Stimulated activated naive CD8-positive, alpha-beta T cell treated with anti-CD3 and anti-CD28 coated beads, Interleukin-15, amount 100 ng/mL, for 72 hours (primary cell): ENCODE measurements at regions not wholly inside any gene's neighbourhood (a gene's known extent, or its start where the extent isn't known, plus 50 kb on each side); places are given as distances from the start of the nearest gene placed in this dataset.
"Not testable (repeated sequence)": the region's sequence is repeated elsewhere in the genome, so short reads cannot be mapped to it uniquely, and the experiment has no call there.

Source experiments
- ATAC-seq: fragments of 150-1000 bp; cut with Tn5 transposase; 2 replicates; pipeline ENCODE4 v1.10.0; 2021; ENCODE audit warnings: mild to moderate bottlenecking, moderate library complexity
- DNase-seq, 2 donors: peaks; one replicate each; pipeline ENCODE4 v3.0.0; 2021 to 2022
- H3K27ac Mint-ChIP-seq, 2 donors: one replicate each; pipeline ENCODE4 v1.8.0; 2022; ENCODE audit warnings: mild to moderate bottlenecking in 2 of 2, mixed read lengths in 2 of 2, moderate library complexity in 2 of 2
- H3K27me3 Mint-ChIP-seq: one replicate; pipeline ENCODE4 v1.8.0; 2022; ENCODE audit warnings: mixed read lengths
- H3K4me1 Mint-ChIP-seq: one replicate; pipeline ENCODE4 v1.8.0; 2022; ENCODE audit warnings: mild to moderate bottlenecking, mixed read lengths
- H3K4me3 Mint-ChIP-seq, 2 donors: one replicate each; pipeline ENCODE4 v1.8.0; 2022; ENCODE audit warnings: mild to moderate bottlenecking in 2 of 2, mixed read lengths in 2 of 2, moderate library complexity in 1 of 2
- H3K9me3 Mint-ChIP-seq, 2 donors: one replicate each; pipeline ENCODE4 v1.8.0; 2022; ENCODE audit warnings: mixed read lengths in 2 of 2

DNA sequence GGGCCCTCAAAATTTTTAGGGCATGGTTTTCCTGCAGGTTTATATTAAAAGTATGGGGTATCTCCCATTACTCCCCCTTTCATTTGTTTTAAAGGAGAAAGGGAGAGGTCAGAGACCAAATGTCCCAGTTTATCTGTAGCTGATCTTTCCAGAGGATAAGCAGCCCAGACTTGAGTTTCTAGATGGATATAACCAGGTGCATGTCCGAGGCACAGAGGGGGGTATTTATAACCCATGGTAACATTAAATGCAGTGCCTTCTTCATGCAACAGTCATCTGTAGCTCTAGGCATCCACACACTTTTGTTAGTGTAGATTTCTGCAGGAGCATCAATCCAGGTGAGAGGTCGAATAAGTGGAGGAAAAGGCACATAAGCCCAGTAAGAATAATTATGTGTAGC, 890.3 kb upstream of the GOT2 start:
- not testable (repeated sequence) for ATAC-seq, H3K27me3 Mint-ChIP-seq, H3K4me3 Mint-ChIP-seq, H3K4me1 Mint-ChIP-seq, DNase-seq, H3K9me3 Mint-ChIP-seq, H3K27ac Mint-ChIP-seq

DNA sequence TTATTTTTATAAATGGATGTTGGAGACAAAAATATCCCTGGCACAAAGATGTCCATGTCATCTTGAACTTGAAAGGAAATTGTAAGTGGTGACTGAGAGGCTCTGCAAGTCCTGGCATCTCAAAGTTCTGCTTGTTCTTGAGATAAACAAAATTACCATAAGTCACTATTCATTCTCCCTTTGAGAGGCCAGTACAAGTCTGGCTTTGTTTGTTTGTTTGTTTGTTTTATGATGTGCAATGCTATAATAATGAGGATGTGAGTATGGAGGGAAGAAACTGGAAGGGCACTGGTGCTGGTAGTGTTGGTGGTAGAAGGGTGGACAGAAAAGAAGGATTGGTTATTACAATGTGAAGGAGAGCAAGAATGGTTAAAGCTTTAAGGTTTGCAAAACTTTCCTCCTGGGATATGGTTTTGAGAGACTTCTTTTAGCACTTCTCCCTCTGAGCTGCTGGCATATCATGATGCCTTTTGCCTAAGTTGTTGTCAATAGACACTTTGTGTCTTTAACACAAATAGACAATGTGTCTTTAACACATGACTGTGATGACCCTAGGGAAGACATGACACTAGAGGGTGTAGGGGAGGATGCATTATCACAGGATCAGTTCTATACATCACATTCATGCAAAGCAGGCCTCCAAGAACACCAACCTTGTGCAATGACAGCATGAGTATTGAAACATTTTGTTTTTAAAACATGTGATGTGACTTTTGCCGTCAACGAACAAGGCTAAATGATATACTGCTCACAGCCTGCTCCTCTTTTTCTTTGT, 880.5 kb upstream of the GOT2 start:
- H3K4me3 Mint-ChIP-seq, result no peak overlapping the region
- H3K27me3 Mint-ChIP-seq, result no peaks in the 10 kb centered on the region
- ATAC-seq, result no peak
- DNase-seq, result no peak
- no peaks in the 10 kb centered on the region for H3K4me1 Mint-ChIP-seq
- H3K27ac Mint-ChIP-seq, result no peak overlapping the region
- peaks cover 3 to 16% of the 10 kb centered on the region in 2 donors for H3K9me3 Mint-ChIP-seq

DNA sequence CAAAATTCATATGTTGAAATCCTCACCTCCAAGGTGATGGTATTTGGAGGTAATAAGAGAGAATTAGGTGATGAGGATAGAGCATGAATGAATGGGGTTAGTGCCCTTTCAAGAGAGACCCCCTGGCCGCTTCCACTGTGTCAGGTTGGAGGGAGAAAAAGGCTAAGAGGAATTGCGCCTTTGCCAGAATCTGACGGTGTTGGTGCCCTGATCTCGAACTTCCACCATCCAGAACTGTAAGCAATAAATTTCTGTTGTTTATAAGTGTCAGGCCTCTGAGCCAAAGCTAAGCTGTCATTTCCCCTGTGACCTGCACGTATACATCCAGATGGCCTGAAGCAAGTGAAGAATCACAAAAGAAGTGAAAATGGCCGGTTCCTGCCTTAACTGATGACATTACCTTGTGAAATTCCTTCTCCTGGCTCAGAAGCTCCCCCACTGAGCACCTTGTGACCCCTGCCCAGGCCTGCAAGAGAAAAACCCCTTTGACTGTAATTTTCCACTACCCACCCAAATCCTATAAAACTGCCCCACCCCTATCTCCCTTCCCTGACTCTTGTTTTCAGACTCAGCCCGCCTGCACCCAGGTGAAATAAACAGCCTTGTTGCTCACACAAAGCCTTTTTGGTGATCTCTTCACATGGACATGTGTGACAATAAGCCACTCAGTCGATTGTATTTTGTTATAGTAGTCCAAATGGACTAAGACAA, 878.9 kb upstream of the GOT2 start:
- H3K27me3 Mint-ChIP-seq, DNase-seq, ATAC-seq, H3K4me1 Mint-ChIP-seq, H3K27ac Mint-ChIP-seq, H3K4me3 Mint-ChIP-seq: not testable (repeated sequence)
- peaks cover 4 to 16% of the 10 kb centered on the region in 2 donors for H3K9me3 Mint-ChIP-seq

DNA sequence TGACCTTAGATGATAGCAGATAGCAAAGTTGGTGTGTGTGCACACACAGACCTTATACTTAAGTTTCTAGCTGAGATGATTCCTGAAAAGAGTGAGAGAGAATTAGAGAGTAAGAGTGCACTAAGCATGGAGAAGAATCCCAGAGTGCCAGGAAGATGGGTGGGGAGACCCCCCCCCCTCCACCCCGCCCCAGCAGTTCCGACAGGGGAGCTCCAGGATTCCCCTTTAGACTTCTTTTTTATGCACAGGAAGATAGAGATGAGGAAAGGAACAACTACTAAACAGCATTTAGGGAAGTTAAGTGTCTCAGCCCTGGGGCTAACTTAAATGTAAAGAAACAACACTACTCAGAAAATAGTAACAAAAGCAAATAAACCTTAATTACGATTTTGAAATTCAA, 878.0 kb upstream of the GOT2 start:
- no peaks in the 10 kb centered on the region for H3K27me3 Mint-ChIP-seq
- ATAC-seq, result no peak
- peaks cover 4 to 12% of the 10 kb centered on the region in 2 donors for H3K9me3 Mint-ChIP-seq
- H3K4me3 Mint-ChIP-seq, result no peak overlapping the region
- no peak for DNase-seq
- no peak overlapping the region for H3K27ac Mint-ChIP-seq
- no peaks in the 10 kb centered on the region for H3K4me1 Mint-ChIP-seq

DNA sequence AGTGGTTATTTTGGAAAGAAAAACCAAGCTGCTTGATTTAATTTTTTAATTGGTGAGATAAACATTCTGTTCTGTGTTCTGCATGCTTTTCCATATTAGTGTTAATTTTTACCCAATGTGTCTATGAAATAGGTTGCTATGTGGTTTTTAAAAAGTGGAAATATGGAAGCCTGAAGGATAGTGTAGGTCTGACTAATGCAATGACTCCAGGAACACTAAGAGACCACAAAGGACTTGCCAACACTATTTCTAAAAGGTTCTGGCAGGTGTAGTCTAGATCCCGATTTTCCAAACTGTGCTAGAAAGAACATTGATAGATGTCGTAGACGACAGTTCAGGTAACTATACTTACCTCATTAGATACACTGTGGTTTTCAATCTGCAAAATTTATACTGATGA, 877.4 kb upstream of the GOT2 start:
- no peak overlapping the region for H3K4me3 Mint-ChIP-seq
- ATAC-seq, result no peak

DNA sequence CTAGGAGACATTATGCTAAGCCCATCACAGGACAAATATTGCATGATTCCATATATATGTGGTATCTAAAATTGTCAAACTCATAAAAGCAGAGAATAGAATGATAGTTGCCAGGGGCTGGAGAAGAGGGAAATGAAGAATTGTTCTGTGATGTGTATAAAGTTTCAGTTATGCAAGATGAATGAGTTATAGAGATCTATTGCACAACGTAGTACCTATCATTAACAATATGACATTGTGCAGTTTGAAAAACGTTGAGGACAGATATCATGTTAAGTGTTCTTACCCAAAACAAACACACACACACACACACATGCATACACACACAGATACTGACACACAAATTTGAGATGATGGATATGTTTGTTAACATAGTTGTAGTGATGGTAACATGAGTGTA, 871.6 kb upstream of the GOT2 start:
- DNase-seq, result no peak
- Mint-ChIP-seq H3K9me3 (peaks cover 0 to 8% of the 10 kb centered on the region in 2 donors), H3K4me3 (no peak overlapping the region), H3K27ac (no peak overlapping the region), H3K27me3 (no peaks in the 10 kb centered on the region), H3K4me1 (no peaks in the 10 kb centered on the region)
- no peak for ATAC-seq

More for the DNA sequence above, 877.4 kb upstream of the GOT2 start:
- no peak for DNase-seq
- Mint-ChIP-seq H3K4me1 (no peaks in the 10 kb centered on the region), H3K9me3 (peaks cover 7% of the 10 kb centered on the region in 2 donors), H3K27ac (no peak overlapping the region), H3K27me3 (no peaks in the 10 kb centered on the region)

DNA sequence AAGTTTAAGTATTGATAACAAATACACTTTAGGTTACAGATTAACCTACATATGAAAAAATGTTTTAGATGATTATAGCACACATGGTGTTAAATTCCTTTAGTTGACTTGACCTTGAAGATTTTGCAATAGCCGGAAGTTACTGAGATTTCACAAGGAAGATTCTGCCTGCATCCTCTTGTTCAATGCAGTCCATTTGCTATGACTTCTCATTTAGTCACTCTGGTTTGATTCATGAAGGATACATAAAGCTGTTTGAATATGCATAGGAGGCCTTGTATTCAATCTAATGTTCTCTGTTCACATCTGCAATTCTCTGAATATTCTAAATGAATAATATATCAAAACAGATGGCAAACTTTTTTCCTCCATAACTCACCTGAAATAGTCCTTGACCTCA, 870.2 kb upstream of the GOT2 start:
- Mint-ChIP-seq H3K4me1 (no peaks in the 10 kb centered on the region), H3K4me3 (no peak overlapping the region), H3K9me3 (peaks cover 0 to 4% of the 10 kb centered on the region in 2 donors), H3K27me3 (no peaks in the 10 kb centered on the region), H3K27ac (no peak overlapping the region)
- ATAC-seq, result no peak
- no peak for DNase-seq

DNA sequence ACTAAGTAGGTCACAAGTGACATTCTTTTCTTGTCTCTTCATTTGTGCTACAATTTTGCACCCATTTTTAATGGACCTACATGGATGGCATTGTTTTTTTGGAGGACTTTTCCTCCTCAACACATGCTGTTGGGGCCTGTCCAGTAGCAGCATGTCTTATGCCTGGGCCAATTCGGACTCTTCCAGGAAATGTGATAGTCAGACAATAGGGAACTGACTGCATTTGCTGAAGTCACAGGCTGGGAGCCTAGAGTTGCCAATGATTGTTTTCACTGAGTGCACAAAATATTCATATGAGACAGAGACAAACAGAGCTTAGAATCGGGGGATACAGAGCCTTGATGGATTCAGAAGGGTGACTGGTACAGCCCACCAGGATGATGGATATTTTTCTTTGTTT, 867.3 kb upstream of the GOT2 start:
- Mint-ChIP-seq H3K27ac (no peak overlapping the region), H3K9me3 (peaks cover 0 to 14% of the 10 kb centered on the region in 2 donors), H3K4me3 (no peak overlapping the region), H3K27me3 (no peaks in the 10 kb centered on the region), H3K4me1 (no peaks in the 10 kb centered on the region)
- DNase-seq, result no peak
- no peak for ATAC-seq

DNA sequence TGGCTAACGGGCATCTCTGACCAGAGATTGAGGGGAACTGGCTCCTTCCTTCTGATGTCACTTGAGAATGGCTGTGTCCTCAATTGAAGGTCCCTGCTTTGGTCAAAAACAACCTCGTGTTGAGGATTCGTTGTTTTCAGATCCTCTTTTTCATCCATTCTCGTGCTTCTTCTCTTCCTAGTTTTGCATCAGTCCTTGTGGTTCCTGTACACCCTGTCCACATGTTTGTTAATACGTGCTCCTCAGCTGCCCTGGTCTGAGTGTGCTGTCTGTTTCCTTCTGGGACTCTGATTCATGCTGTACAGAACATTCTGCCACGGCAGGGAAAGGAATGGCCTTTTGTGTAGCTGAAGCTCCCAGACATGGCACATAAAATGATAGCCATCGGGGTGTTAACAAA, 863.2 kb upstream of the GOT2 start:
- H3K4me3 Mint-ChIP-seq, result no peak overlapping the region
- peaks cover 0 to 19% of the 10 kb centered on the region in 2 donors for H3K9me3 Mint-ChIP-seq
- ATAC-seq (no peak), DNase-seq (no peak)
- no peaks in the 10 kb centered on the region for H3K4me1 Mint-ChIP-seq
- H3K27me3 Mint-ChIP-seq, result no peaks in the 10 kb centered on the region
- no peak overlapping the region for H3K27ac Mint-ChIP-seq

DNA sequence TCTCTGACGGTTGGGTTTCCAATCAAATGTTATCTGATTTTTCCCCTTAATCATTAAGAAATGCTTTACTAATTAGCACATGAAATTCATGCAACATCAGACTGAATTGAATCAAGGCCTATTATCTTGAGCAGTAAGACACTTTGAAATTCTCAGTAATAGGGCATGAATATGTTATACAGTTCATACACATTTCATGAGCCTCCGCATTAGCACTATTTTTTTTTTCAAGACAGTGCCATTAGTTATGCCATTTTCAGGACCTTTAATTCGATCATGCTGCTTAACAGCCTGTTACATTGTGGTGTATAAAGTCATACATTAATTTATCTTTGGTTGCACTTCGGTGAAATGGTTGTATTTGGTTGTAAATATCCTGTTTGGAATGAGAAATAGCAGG, 862.6 kb upstream of the GOT2 start:
- Mint-ChIP-seq H3K9me3 (peaks cover 0 to 23% of the 10 kb centered on the region in 2 donors), H3K27me3 (no peaks in the 10 kb centered on the region), H3K4me3 (no peak overlapping the region), H3K4me1 (no peaks in the 10 kb centered on the region), H3K27ac (no peak overlapping the region)
- DNase-seq, result no peak
- no peak for ATAC-seq

DNA sequence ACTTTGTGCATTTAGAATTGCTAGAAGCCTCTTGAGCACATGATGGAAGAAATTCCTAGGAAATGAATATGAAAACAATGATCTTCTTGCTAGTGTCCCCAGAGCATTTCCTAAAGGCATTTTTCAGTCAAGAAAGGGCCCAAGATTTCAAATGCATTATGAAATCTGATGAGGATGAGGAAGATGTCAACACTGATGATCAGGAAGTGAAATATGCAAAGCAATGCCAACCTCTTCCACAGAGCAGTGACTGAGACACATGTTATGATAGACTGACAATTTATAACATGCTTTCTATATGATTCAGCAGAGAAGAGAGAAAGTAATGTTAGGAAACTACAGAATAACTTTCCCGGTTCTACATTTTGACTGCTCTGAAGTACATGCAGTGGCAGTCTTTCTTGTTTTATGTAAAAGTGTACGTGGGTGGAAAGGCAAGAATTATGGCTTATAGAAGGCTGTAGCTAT, 859.1 kb upstream of the GOT2 start:
- Mint-ChIP-seq H3K27me3 (no peaks in the 10 kb centered on the region), H3K9me3 (peaks cover 0 to 30% of the 10 kb centered on the region in 2 donors), H3K4me3 (no peak overlapping the region), H3K27ac (no peak overlapping the region), H3K4me1 (no peaks in the 10 kb centered on the region)
- ATAC-seq, result no peak
- DNase-seq, result no peak

DNA sequence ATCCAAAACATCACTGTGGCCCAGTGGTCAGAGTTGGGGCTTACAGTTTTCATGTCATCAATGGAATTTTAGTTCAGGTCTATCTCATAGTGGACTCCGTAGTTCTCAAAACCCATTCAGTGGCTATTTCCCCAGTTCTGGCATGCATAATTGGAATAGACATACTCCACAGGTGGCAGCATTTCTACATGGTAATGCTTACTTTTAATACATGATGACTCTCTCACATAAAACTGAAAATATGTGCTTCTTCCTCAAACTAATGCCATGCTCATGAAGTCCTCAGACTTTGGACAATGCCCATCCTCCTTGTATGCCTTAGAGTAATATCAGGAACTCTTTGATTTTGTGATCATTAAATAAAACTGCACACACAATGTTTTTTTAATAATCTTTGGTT, 857.4 kb upstream of the GOT2 start:
- Mint-ChIP-seq H3K27ac (no peak overlapping the region), H3K27me3 (no peaks in the 10 kb centered on the region)
- ATAC-seq, result no peak

DNA sequence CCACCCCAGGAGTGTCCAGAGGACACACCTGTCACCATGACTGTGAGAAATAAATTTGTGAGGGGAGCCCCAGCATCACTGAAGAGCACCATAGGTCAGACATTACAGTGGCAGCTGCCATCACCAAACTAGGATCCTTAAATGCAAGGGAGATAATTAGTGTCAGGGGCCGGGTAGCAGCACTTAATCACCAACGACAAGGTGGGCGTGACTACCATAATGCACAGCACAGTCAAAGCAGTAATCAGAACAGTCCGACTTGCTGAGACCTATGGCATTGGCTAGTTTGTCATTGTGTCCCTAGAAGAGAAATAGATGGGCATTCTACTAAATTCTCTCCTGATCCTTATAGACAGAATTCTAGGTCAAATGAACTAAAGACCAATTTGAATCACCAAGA, 856.7 kb upstream of the GOT2 start:
- DNase-seq, result no peak
- Mint-ChIP-seq H3K27me3 (no peaks in the 10 kb centered on the region), H3K4me1 (no peaks in the 10 kb centered on the region), H3K9me3 (peaks cover 0 to 15% of the 10 kb centered on the region in 2 donors), H3K27ac (no peak overlapping the region), H3K4me3 (no peak overlapping the region)
- ATAC-seq, result no peak

More for the DNA sequence above, 857.4 kb upstream of the GOT2 start:
- no peak for DNase-seq
- H3K4me3 Mint-ChIP-seq, result no peak overlapping the region
- H3K9me3 Mint-ChIP-seq, result peaks cover 0 to 17% of the 10 kb centered on the region in 2 donors
- no peaks in the 10 kb centered on the region for H3K4me1 Mint-ChIP-seq

DNA sequence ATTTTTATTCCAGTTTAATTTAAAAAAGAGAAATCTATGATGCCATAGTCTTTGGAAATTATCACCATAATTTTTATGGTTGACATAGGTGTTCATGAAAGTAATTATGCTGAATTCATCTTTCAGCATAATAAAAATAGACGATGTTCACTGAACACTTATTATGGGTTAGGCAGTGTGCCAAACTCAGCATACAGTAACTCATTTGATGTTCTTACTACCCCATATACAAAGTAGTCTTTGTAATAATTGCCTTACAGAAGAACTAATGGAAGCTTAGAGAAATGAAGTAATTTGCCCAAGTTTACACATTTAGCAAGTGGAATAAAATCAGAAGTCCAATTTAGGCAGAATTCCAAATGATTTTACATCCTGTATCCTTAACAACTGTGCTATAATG, 852.2 kb upstream of the GOT2 start:
- Mint-ChIP-seq H3K27ac (no peak overlapping the region), H3K4me1 (no peaks in the 10 kb centered on the region), H3K4me3 (no peak overlapping the region), H3K9me3 (peaks cover 0 to 9% of the 10 kb centered on the region in 2 donors), H3K27me3 (no peaks in the 10 kb centered on the region)
- ATAC-seq, result no peak
- DNase-seq, result no peak

DNA sequence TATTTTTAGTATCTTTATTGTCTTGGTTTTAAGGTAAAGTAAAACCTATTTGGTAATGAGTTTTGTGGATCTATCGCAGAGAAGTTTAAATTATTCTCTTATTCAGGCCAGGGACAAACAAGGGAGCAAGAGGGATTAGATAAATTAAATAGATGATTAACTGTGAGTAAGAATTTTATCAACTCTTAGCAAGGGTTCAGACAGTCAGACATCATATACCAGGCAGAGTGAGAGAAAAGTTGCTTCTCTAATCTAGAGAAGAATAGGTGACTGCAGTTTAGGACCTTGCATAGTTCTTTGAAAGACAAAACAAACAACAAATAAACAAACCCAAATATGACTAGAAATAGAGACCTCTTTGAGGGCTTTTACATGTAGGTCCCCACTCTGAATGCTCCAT, 840.2 kb upstream of the GOT2 start:
- Mint-ChIP-seq H3K27me3 (no peaks in the 10 kb centered on the region), H3K4me3 (no peak overlapping the region), H3K4me1 (no peaks in the 10 kb centered on the region), H3K9me3 (no peaks in the 10 kb centered on the region), H3K27ac (no peak overlapping the region)
- no peak for DNase-seq
- ATAC-seq, result no peak

DNA sequence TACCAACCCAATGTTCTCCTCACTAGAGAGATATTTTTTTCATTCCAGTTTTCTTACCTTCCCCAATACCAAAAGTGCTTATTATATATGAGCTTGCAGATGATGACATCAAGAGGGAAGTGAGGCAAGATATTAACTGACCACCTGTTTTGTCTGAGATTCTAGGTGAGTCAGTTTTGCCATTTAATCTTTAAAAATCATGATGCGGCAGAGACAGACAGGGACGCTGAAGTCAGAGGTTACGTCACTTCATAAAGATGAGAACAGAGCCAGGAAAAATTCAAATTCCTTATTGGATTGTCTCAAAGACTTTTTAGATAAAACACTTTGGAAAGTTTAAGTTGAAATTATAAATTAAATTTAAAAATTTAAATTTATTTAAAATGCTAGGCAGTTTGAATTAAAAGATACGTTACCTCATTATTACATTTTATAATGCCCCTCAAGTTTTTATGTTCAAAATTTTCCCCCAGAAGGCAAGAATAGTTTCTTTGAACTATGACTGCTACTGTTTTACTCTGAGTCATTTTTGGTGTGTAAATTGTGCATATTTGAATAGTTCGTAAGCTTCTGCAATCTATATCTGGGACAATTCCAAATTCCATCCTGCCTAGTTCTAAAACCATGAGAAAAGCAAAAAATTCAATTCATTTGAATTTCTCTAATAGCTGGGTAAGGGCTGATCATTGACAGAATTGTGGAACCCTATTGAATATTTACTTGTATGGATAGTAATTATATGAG, 839.6 kb upstream of the GOT2 start:
- DNase-seq (no peak), ATAC-seq (no peak)
- H3K27me3 Mint-ChIP-seq, result no peaks in the 10 kb centered on the region
- no peak overlapping the region for H3K27ac Mint-ChIP-seq
- H3K9me3 Mint-ChIP-seq, result no peaks in the 10 kb centered on the region
- H3K4me3 Mint-ChIP-seq, result no peak overlapping the region
- no peaks in the 10 kb centered on the region for H3K4me1 Mint-ChIP-seq
